HCEC 1CT (cell line): ENCODE measurements at regions not wholly inside any gene's neighbourhood (a gene's known extent, or its start where the extent isn't known, plus 50 kb on each side); places are given as distances from the start of the nearest gene placed in this dataset.
"Not testable (repeated sequence)": the region's sequence is repeated elsewhere in the genome, so short reads cannot be mapped to it uniquely, and the experiment has no call there.

ENCODE experiments used
- DNase-seq: peaks from one replicate; pipeline ENCODE4 v3.0.0-alpha.2; 2017

- no peak for DNase-seq
Observed at GRCh38 chr5:74454263-74455030, 186.1 kb downstream of the ENC1 start.

GRCh38 chr5:74452856-74453255 is 187.7 kb downstream of the ENC1 start:
- no peak for DNase-seq

GRCh38 chr5:74450095-74450494 is 190.4 kb downstream of the ENC1 start:
- no peak for DNase-seq

GRCh38 chr5:74446725-74447241 is 193.7 kb downstream of the ENC1 start:
- DNase-seq = no peak

- DNase-seq = no peak
Observed at GRCh38 chr5:74442466-74442865, 198.1 kb downstream of the ENC1 start.

GRCh38 chr5:74441616-74442015 is 198.9 kb downstream of the ENC1 start:
- DNase-seq = no peak

GRCh38 chr5:74440341-74440740 is 200.2 kb downstream of the ENC1 start:
- DNase-seq = no peak

GRCh38 chr5:74437870-74438269 is 202.7 kb downstream of the ENC1 start:
- DNase-seq = not testable (repeated sequence)

- DNase-seq = no peak
Observed at GRCh38 chr5:74433896-74434829, 206.4 kb downstream of the ENC1 start.

- DNase-seq = no peak
Observed at GRCh38 chr5:74433255-74433895, 207.2 kb downstream of the ENC1 start.

- no peak for DNase-seq
Observed at GRCh38 chr5:74432721-74433120, 207.8 kb downstream of the ENC1 start.

- DNase-seq = no peak
Observed at GRCh38 chr5:74432216-74432615, 208.3 kb downstream of the ENC1 start.

GRCh38 chr5:74431290-74431669 is 209.2 kb downstream of the ENC1 start:
- no peak for DNase-seq

- DNase-seq = no peak
Observed at GRCh38 chr5:74430631-74431289, 209.8 kb downstream of the ENC1 start.

GRCh38 chr5:74429495-74429894 is 211.0 kb downstream of the ENC1 start:
- no peak for DNase-seq

GRCh38 chr5:74428876-74429275 is 211.7 kb downstream of the ENC1 start:
- DNase-seq = no peak

GRCh38 chr5:74428275-74428674 is 212.3 kb downstream of the ENC1 start:
- no peak for DNase-seq

GRCh38 chr5:74426506-74426905 is 214.0 kb downstream of the ENC1 start:
- DNase-seq = no peak

- DNase-seq = no peak
Observed at GRCh38 chr5:74424162-74424868, 216.2 kb downstream of the ENC1 start.

GRCh38 chr5:74423383-74423782 is 217.1 kb downstream of the ENC1 start:
- no peak for DNase-seq

- no peak for DNase-seq
Observed at GRCh38 chr5:74422671-74423070, 217.9 kb downstream of the ENC1 start.

GRCh38 chr5:74422030-74422429 is 218.5 kb downstream of the ENC1 start:
- no peak for DNase-seq
